H1 (cell line): ENCODE measurements at regions not wholly inside any gene's neighbourhood (a gene's known extent, or its start where the extent isn't known, plus 50 kb on each side); places are given as distances from the start of the nearest gene placed in this dataset.

Source experiments
- CTCF ChIA-PET: fragments of 300-600 bp; sonication (Branson Sonifier 250); formaldehyde crosslinking; loops from one replicate; lab custom pipeline; 2021; ENCODE audit not compliant: partially characterized antibody; lab: Charles Lee
- POLR2A ChIA-PET: fragments of 300-600 bp; sonication (Branson Sonifier 250); formaldehyde crosslinking; loops from one replicate; lab custom pipeline; 2021; ENCODE audit warnings: inconsistent platforms; ENCODE audit not compliant: partially characterized antibody; lab: Charles Lee
- DNase-seq, 2 experiments: peaks; one replicate each; pipeline versions ENCODE4 v3.0.0 to v3.0.0-alpha.2; 2010 to 2022; ENCODE audit warnings: low spot score in 2 of 2, low read depth in 1 of 2, mixed read lengths in 1 of 2
- FAIRE-seq: peaks from 2 replicates; lab custom pipeline; 2011; peaks lifted over from hg19 to GRCh38; lab: Jason Lieb, UNC
- H2AFZ ChIP-seq: 2 replicates; pipeline ENCODE4 v1.8.1; 2012; ENCODE audit warnings: low read length, inconsistent platforms
- H2AK5ac ChIP-seq: 2 replicates; pipeline ENCODE4 v1.6.1; 2013; ENCODE audit warnings: low read depth, low read length
- H2BK120ac ChIP-seq: replicated peaks from 2 replicates; pipeline ENCODE3; 2013; ENCODE audit warnings: low read depth, low read length, inconsistent platforms
- H2BK12ac ChIP-seq: 2 replicates; pipeline ENCODE4 v1.6.1; 2013; ENCODE audit warnings: low read depth, low read length
- H2BK15ac ChIP-seq: 2 replicates; pipeline ENCODE4 v1.6.1; 2013; ENCODE audit warnings: low read length
- H2BK20ac ChIP-seq: 2 replicates; pipeline ENCODE4 v1.6.1; 2013; ENCODE audit warnings: low read length
- H2BK5ac ChIP-seq: 2 replicates; pipeline ENCODE4 v1.6.1; 2013; ENCODE audit warnings: low read depth, low read length
- H3K14ac ChIP-seq: 2 replicates; pipeline ENCODE4 v1.6.1; 2013; ENCODE audit warnings: inconsistent platforms; ENCODE audit not compliant: insufficient read length
- H3K18ac ChIP-seq: 2 replicates; pipeline ENCODE4 v1.6.1; 2013; ENCODE audit warnings: low read length; ENCODE audit errors: extremely low read depth
- H3K23ac ChIP-seq: 2 replicates; pipeline ENCODE4 v1.6.1; 2013; ENCODE audit warnings: inconsistent platforms; ENCODE audit not compliant: insufficient read length
- H3K23me2 ChIP-seq: 2 replicates; pipeline ENCODE4 v1.6.1; 2013; ENCODE audit warnings: low read depth, low read length
- H3K27ac ChIP-seq: 2 replicates; pipeline ENCODE4 v1.6.1; 2011; ENCODE audit warnings: low read depth, low read length, inconsistent platforms
- H3K27me3 ChIP-seq, 4 experiments: replicated peaks in 1 of 4; 1 replicate in 1 of 4; 2 replicates in 3 of 4; pipeline versions ENCODE4 v1.6.1 to v1.8.1; 2011 to 2013; ENCODE audit warnings: low read length in 3 of 4, mild to moderate bottlenecking in 3 of 4, inconsistent platforms in 2 of 4, mixed read lengths in 2 of 4, moderate library complexity in 1 of 4; ENCODE audit not compliant: control insufficient read depth in 3 of 4, insufficient read depth in 3 of 4; ENCODE audit errors: extremely low read depth in 1 of 4
- H3K36me3 ChIP-seq, 4 experiments: 2 replicates each; pipeline versions ENCODE4 v1.6.1 to v1.8.1; 2011 to 2013; ENCODE audit warnings: mild to moderate bottlenecking in 4 of 4, low read length in 3 of 4, moderate library complexity in 2 of 4, control low read depth in 1 of 4, inconsistent platforms in 1 of 4; ENCODE audit not compliant: insufficient read depth in 4 of 4, control insufficient read depth in 2 of 4
- H3K4ac ChIP-seq: replicated peaks from 2 replicates; pipeline ENCODE3; 2013; ENCODE audit warnings: low read length, low read depth, mixed read lengths, inconsistent platforms; ENCODE audit not compliant: insufficient read length
- H3K4me1 ChIP-seq, 4 experiments: replicated peaks in 1 of 4; 1 replicate in 1 of 4; 2 replicates in 3 of 4; pipeline versions ENCODE4 v1.6.1 to v1.8.1; 2011 to 2013; ENCODE audit warnings: low read length in 3 of 4, inconsistent platforms in 2 of 4, mixed read lengths in 1 of 4; ENCODE audit not compliant: insufficient read depth in 4 of 4, control insufficient read depth in 3 of 4
- H3K4me2 ChIP-seq, 2 experiments: 2 replicates each; pipeline versions ENCODE4 v1.6.1 to v1.8.1; 2011 to 2013; ENCODE audit warnings: low read depth in 2 of 2, low read length in 2 of 2, control low read depth in 1 of 2, inconsistent platforms in 1 of 2, mild to moderate bottlenecking in 1 of 2; ENCODE audit not compliant: insufficient read depth in 1 of 2
- H3K4me3 ChIP-seq, 4 experiments: fragments of 200-600, 300-600 bp in 1 of 4; sonication (generic), shearing (Covaris generic), sonication (Bioruptor Twin) in 1 of 4; 2 replicates each; pipeline versions ENCODE4 v1.5.1 to v1.8.1; 2011 to 2016; ENCODE audit warnings: low read length in 4 of 4, low read depth in 3 of 4, control low read depth in 2 of 4, inconsistent platforms in 2 of 4, mild to moderate bottlenecking in 2 of 4, mixed read lengths in 1 of 4, moderate library complexity in 1 of 4; ENCODE audit not compliant: insufficient read depth in 2 of 4; ENCODE audit errors: extremely low read depth in 1 of 4
- H3K56ac ChIP-seq: replicated peaks from 2 replicates; pipeline ENCODE3; 2013; ENCODE audit warnings: low read depth, mild to moderate bottlenecking, mixed read lengths, low read length, inconsistent platforms; ENCODE audit not compliant: insufficient read length
- H3K79me1 ChIP-seq: 2 replicates; pipeline ENCODE4 v1.6.1; 2013; ENCODE audit warnings: low read depth, low read length, control low read depth
- H3K79me2 ChIP-seq, 2 experiments: 2 replicates each; pipeline versions ENCODE4 v1.6.1 to v1.8.1; 2012 to 2013; ENCODE audit warnings: low read length in 2 of 2, mild to moderate bottlenecking in 2 of 2, inconsistent platforms in 1 of 2; ENCODE audit not compliant: insufficient read depth in 2 of 2, control insufficient read depth in 1 of 2
- H3K9ac ChIP-seq, 4 experiments: replicated peaks in 1 of 4; 1 replicate in 1 of 4; 2 replicates in 3 of 4; pipeline versions ENCODE4 v1.6.1 to v1.8.1; 2011 to 2013; ENCODE audit warnings: low read depth in 3 of 4, low read length in 3 of 4, control low read depth in 2 of 4, mild to moderate bottlenecking in 2 of 4, moderate library complexity in 2 of 4, inconsistent platforms in 1 of 4; ENCODE audit errors: extremely low read depth in 1 of 4
- H3K9me3 ChIP-seq, 2 experiments: 2 replicates each; pipeline versions ENCODE4 v1.6.1 to v1.8.1; 2012 to 2013; ENCODE audit warnings: mild to moderate bottlenecking in 2 of 2, moderate library complexity in 2 of 2, control low read depth in 1 of 2, inconsistent platforms in 1 of 2, low read depth in 1 of 2, low read length in 1 of 2, mixed read lengths in 1 of 2; ENCODE audit not compliant: insufficient read depth in 2 of 2
- H4K20me1 ChIP-seq, 2 experiments: replicated peaks in 1 of 2; 2 replicates each; pipeline versions ENCODE3 to v1.8.1; 2011 to 2013; ENCODE audit warnings: inconsistent platforms in 2 of 2, low read length in 2 of 2, mild to moderate bottlenecking in 1 of 2; ENCODE audit not compliant: insufficient read depth in 2 of 2, control insufficient read depth in 1 of 2
- H4K5ac ChIP-seq: 2 replicates; pipeline ENCODE4 v1.6.1; 2013; ENCODE audit warnings: low read length, low read depth, mixed read lengths, inconsistent platforms; ENCODE audit not compliant: insufficient read length
- H4K8ac ChIP-seq: 2 replicates; pipeline ENCODE4 v1.8.0; 2013; ENCODE audit warnings: mild to moderate bottlenecking, moderate library complexity, low read length, inconsistent platforms; ENCODE audit not compliant: insufficient read depth; ENCODE audit errors: extremely low read depth
- H4K91ac ChIP-seq: replicated peaks from 2 replicates; pipeline ENCODE3; 2013; ENCODE audit warnings: low read length, mixed read lengths, inconsistent platforms; ENCODE audit not compliant: insufficient read length
- ASH2L ChIP-seq: fragments of 200-600, 300-600 bp; sonication (generic); IDR thresholded peaks from one replicate; pipeline ENCODE4 v1.7.1; 2017; ENCODE audit warnings: low read length
- CBX8 ChIP-seq: fragments of 300-800, 300-1000 bp; sonication (generic); IDR thresholded peaks from 2 replicates; pipeline ENCODE4 v1.7.1; 2016; ENCODE audit warnings: low read depth, low read length, borderline replicate concordance
- CHD2 ChIP-seq: IDR thresholded peaks from 2 replicates; pipeline ENCODE4 v1.6.1; 2012; ENCODE audit warnings: low read length, improper control_type of control experiment
- GABPA ChIP-seq: IDR thresholded peaks from 2 replicates; pipeline ENCODE4 v1.6.1; 2011; ENCODE audit warnings: mild to moderate bottlenecking, low read length, moderate library complexity, borderline replicate concordance; ENCODE audit not compliant: insufficient read depth
- HDAC6 ChIP-seq: IDR thresholded peaks from one replicate; pipeline ENCODE4 v1.7.1; 2012; ENCODE audit warnings: low read depth, mild to moderate bottlenecking, inconsistent platforms, low read length, moderate library complexity
- JUN ChIP-seq: IDR thresholded peaks from 2 replicates; pipeline ENCODE4 v1.6.1; 2011; ENCODE audit warnings: low read depth, mild to moderate bottlenecking, improper control_type of control experiment, low read length
- JUND ChIP-seq: IDR thresholded peaks from 2 replicates; pipeline ENCODE4 v1.6.1; 2011; ENCODE audit warnings: mild to moderate bottlenecking, improper control_type of control experiment, low read length
- KDM4A ChIP-seq: IDR thresholded peaks from one replicate; pipeline ENCODE4 v1.7.1; 2012; ENCODE audit warnings: low read depth, mild to moderate bottlenecking, moderate library complexity, low read length, inconsistent platforms; ENCODE audit not compliant: severe bottlenecking
- PHF8 ChIP-seq: fragments of 200-600 bp; sonication (generic); conservative IDR thresholded peaks from 2 replicates; pipeline ENCODE4 v1.7.1; 2012; ENCODE audit warnings: low read depth, mild to moderate bottlenecking, inconsistent platforms, low read length, moderate library complexity
- POLR2A ChIP-seq, 2 experiments: IDR thresholded peaks; 1 replicate in 1 of 2; 2 replicates in 1 of 2; pipeline ENCODE4 v1.6.1; 2011; ENCODE audit warnings: low read depth in 2 of 2, low read length in 2 of 2, mild to moderate bottlenecking in 2 of 2; ENCODE audit errors: control extremely low read depth in 1 of 2
- RBBP5 ChIP-seq: IDR thresholded peaks from 2 replicates; pipeline ENCODE4 v1.7.1; 2012; ENCODE audit warnings: low read depth, mild to moderate bottlenecking, inconsistent platforms, low read length, moderate library complexity, borderline replicate concordance
- SAP30 ChIP-seq: fragments of 300-600 bp; sonication (generic); IDR thresholded peaks from 2 replicates; pipeline ENCODE4 v1.7.1; 2012; ENCODE audit warnings: low read length, moderate library complexity, mild to moderate bottlenecking, inconsistent platforms; ENCODE audit not compliant: insufficient read depth, insufficient replicate concordance
- USF2 ChIP-seq: IDR thresholded peaks from 2 replicates; pipeline ENCODE4 v1.6.1; 2011; ENCODE audit warnings: low read length, improper control_type of control experiment
- ZNF274 ChIP-seq: IDR thresholded peaks from 2 replicates; pipeline ENCODE4 v1.7.0; 2012; ENCODE audit warnings: low read length, borderline replicate concordance; ENCODE audit errors: extremely low read depth
- TF ChIP-seq, protein P1 (sequence below): IDR thresholded peaks from 2 replicates; pipeline ENCODE4 v1.6.1; 2012; ENCODE audit warnings: inconsistent platforms

GRCh38 chr4:77399831-77400230, 205.8 kb upstream of the CXCL13 start:
- Histone ChIP-seq H3K23me2 (no peaks in the 10 kb centered on the region), H4K5ac (no peak overlapping the region), H3K27ac (no peak overlapping the region), H2BK120ac (no peak overlapping the region), H3K27me3 (no peaks in the 10 kb centered on the region), H4K20me1 (no peaks in the 10 kb centered on the region), H3K4ac (no peak overlapping the region), H3K79me2 (no peaks in the 10 kb centered on the region), H2AFZ (no peak overlapping the region), H3K4me2 (no peak overlapping the region), H2BK5ac (no peak overlapping the region), H4K91ac (no peak overlapping the region), H3K9me3 (no peaks in the 10 kb centered on the region), H3K18ac (no peak overlapping the region), H3K4me3 (no peak overlapping the region), H2BK15ac (no peak overlapping the region)
- TF ChIP-seq POLR2A (IDR thresholded peaks at IDR 0.05; ENCODE audit: control extremely low read depth in 1 of 2, low read depth in 2 of 2, low read length in 2 of 2), result no peak
- no peak for TF ChIP-seq SAP30
- TF ChIP-seq HDAC6, result no peak
- no peak for TF ChIP-seq KDM4A
- TF ChIP-seq, protein P1, sequence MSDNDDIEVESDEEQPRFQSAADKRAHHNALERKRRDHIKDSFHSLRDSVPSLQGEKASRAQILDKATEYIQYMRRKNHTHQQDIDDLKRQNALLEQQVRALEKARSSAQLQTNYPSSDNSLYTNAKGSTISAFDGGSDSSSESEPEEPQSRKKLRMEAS, result no peak
- no peak for TF ChIP-seq RBBP5
- TF ChIP-seq ZNF274, result no peak
- TF ChIP-seq CBX8, result no peak
- no peak for TF ChIP-seq PHF8
- TF ChIP-seq JUN, result no peak
- no peak for TF ChIP-seq JUND
- no peak for TF ChIP-seq GABPA
- TF ChIP-seq CHD2, result no peak
- TF ChIP-seq USF2, result no peak
- TF ChIP-seq ASH2L, result no peak
- TF ChIP-seq, all 59 proteins: peak for 0
- Histone ChIP-seq H2BK12ac (no peak overlapping the region), H3K4me1 (peaks cover 0 to 4% (median 0%) of the 10 kb centered on the region in 4 experiments; a peak in 1 of 7 replicates), H3K14ac (no peak overlapping the region), H4K8ac (no peak overlapping the region), H3K23ac (no peak overlapping the region), H2BK20ac (no peak overlapping the region), H3K56ac (no peak overlapping the region), H3K79me1 (no peaks in the 10 kb centered on the region), H2AK5ac (no peak overlapping the region), H3K36me3 (no peaks in the 10 kb centered on the region), H3K9ac (no peak overlapping the region)
- no peak for FAIRE-seq
- ChIA-PET CTCF (interaction anchor here (1.6 to 38.6 kb wide), 6 partner anchors 10 to 45 kb away, joined by 4 to 1551 read pairs (median 8); no protein-coding TSS in a partner anchor), POLR2A (no interaction called here)
- DNase-seq, result no peak
